ENCODE measurements at regions not wholly inside any gene's neighbourhood (a gene's known extent, or its start where the extent isn't known, plus 50 kb on each side); places are given as distances from the start of the nearest gene placed in this dataset.

- TF ChIP-seq POLR2AphosphoS5 (IDR thresholded peaks at IDR 0.05; ENCODE audit: low read depth, low read length) (no peak), CTCF (IDR thresholded peaks at IDR 0.05 in 2 of 3, conservative IDR thresholded peaks at IDR 0.05 in 1 of 3; ENCODE audit: borderline replicate concordance in 1 of 3, insufficient read depth in 1 of 3, low read depth in 2 of 3, low read length in 2 of 3) (no peak), POLR2A (IDR thresholded peaks at IDR 0.05; ENCODE audit: borderline replicate concordance, extremely low read depth, insufficient read depth, insufficient read length) (no peak), CEBPB (IDR thresholded peaks at IDR 0.05; ENCODE audit: low read depth) (no peak), SP1 (IDR thresholded peaks at IDR 0.05; ENCODE audit: low read depth) (no peak), EZH2phosphoT487 (IDR thresholded peaks at IDR 0.05; ENCODE audit: borderline replicate concordance) (no peak), JUND (IDR thresholded peaks at IDR 0.05) (no peak), YY1 (IDR thresholded peaks at IDR 0.05; ENCODE audit: extremely low read depth, insufficient replicate concordance, low read depth, low read length) (no peak), RAD21 (IDR thresholded peaks at IDR 0.05; ENCODE audit: low read depth) (no peak), REST (IDR thresholded peaks at IDR 0.05; ENCODE audit: low read depth) (no peak), SRF (IDR thresholded peaks at IDR 0.05; ENCODE audit: low read depth) (no peak), EGR1 (IDR thresholded peaks at IDR 0.05; ENCODE audit: low read depth) (no peak), EZH2 (IDR thresholded peaks at IDR 0.05) (no peak), ZNF274 (IDR thresholded peaks at IDR 0.05; ENCODE audit: low read depth, low read length) (no peak)
These were observed 117.8 kb upstream of the RSPO3 start for GRCh38 chr6:127000631-127001030.
